ENCODE measurements at regions not wholly inside any gene's neighbourhood (a gene's known extent, or its start where the extent isn't known, plus 50 kb on each side); places are given as distances from the start of the nearest gene placed in this dataset.
"Not testable (repeated sequence)": the region's sequence is repeated elsewhere in the genome, so short reads cannot be mapped to it uniquely, and the experiment has no call there.

GRCh38 chr14:40656311-40656710 is 950.4 kb upstream of the LRFN5 start:
- no peak for TF ChIP-seq CTCF (IDR thresholded peaks at IDR 0.05; ENCODE audit: insufficient read depth, low read depth, low read length)
- ChIA-PET POLR2A (no interaction called here), CTCF (no interaction called here)
- Histone ChIP-seq H3K27me3 (ENCODE audit: control insufficient read depth, insufficient read depth, low read length) (no peaks in the 10 kb centered on the region), H3K4me3 (ENCODE audit: low read depth, low read length) (no peak overlapping the region), H3K36me3 (ENCODE audit: control insufficient read depth, insufficient read depth, low read length) (no peaks in the 10 kb centered on the region)
- DNase-seq (ENCODE audit: low read depth) = no peak

- TF ChIP-seq CTCF (IDR thresholded peaks at IDR 0.05; ENCODE audit: insufficient read depth, low read depth, low read length) = no peak
- ChIA-PET POLR2A (no interaction called here), CTCF (no interaction called here)
- Histone ChIP-seq H3K27me3 (ENCODE audit: control insufficient read depth, insufficient read depth, low read length) (no peaks in the 10 kb centered on the region), H3K4me3 (ENCODE audit: low read depth, low read length) (no peak overlapping the region), H3K36me3 (ENCODE audit: control insufficient read depth, insufficient read depth, low read length) (no peaks in the 10 kb centered on the region)
- DNase-seq (ENCODE audit: low read depth) = no peak
Measured at GRCh38 chr14:40652089-40652691, 954.5 kb upstream of the LRFN5 start.

- CTCF ChIA-PET = no interaction called here
- POLR2A ChIA-PET = no interaction called here
Measured at GRCh38 chr14:40630471-40630870, 976.2 kb upstream of the LRFN5 start.

GRCh38 chr14:40629551-40630137 is 977.0 kb upstream of the LRFN5 start:
- CTCF ChIA-PET; DNase-seq (ENCODE audit: low read depth); H3K4me3 ChIP-seq (ENCODE audit: low read depth, low read length); H3K36me3 ChIP-seq (ENCODE audit: control insufficient read depth, insufficient read depth, low read length); H3K27me3 ChIP-seq (ENCODE audit: control insufficient read depth, insufficient read depth, low read length); POLR2A ChIA-PET: not testable (repeated sequence)

More at GRCh38 chr14:40630471-40630870, 976.2 kb upstream of the LRFN5 start:
- Histone ChIP-seq H3K4me3 (ENCODE audit: low read depth, low read length) (no peak overlapping the region), H3K36me3 (ENCODE audit: control insufficient read depth, insufficient read depth, low read length) (no peaks in the 10 kb centered on the region), H3K27me3 (ENCODE audit: control insufficient read depth, insufficient read depth, low read length) (no peaks in the 10 kb centered on the region)
- no peak for DNase-seq (ENCODE audit: low read depth)
- no peak for TF ChIP-seq CTCF (IDR thresholded peaks at IDR 0.05; ENCODE audit: insufficient read depth, low read depth, low read length)

- no peak for DNase-seq (ENCODE audit: low read depth)
- no peaks in the 10 kb centered on the region for H3K27me3 ChIP-seq (ENCODE audit: control insufficient read depth, insufficient read depth, low read length)
- H3K4me3 ChIP-seq (ENCODE audit: low read depth, low read length) = no peak overlapping the region
- H3K36me3 ChIP-seq (ENCODE audit: control insufficient read depth, insufficient read depth, low read length) = no peaks in the 10 kb centered on the region
- POLR2A ChIA-PET = no interaction called here
- no peak for TF ChIP-seq CTCF (IDR thresholded peaks at IDR 0.05; ENCODE audit: insufficient read depth, low read depth, low read length)
- CTCF ChIA-PET = no interaction called here
Measured at GRCh38 chr14:40629144-40629543, 977.5 kb upstream of the LRFN5 start.

GRCh38 chr14:40623643-40624042 is 983.0 kb upstream of the LRFN5 start:
- no peak for TF ChIP-seq CTCF (IDR thresholded peaks at IDR 0.05; ENCODE audit: insufficient read depth, low read depth, low read length)
- ChIA-PET CTCF (no interaction called here), POLR2A (no interaction called here)
- DNase-seq (ENCODE audit: low read depth) = no peak
- Histone ChIP-seq H3K36me3 (ENCODE audit: control insufficient read depth, insufficient read depth, low read length) (no peaks in the 10 kb centered on the region), H3K4me3 (ENCODE audit: low read depth, low read length) (no peak overlapping the region), H3K27me3 (ENCODE audit: control insufficient read depth, insufficient read depth, low read length) (no peaks in the 10 kb centered on the region)
